ENCODE measurements at regions not wholly inside any gene's neighbourhood (a gene's known extent, or its start where the extent isn't known, plus 50 kb on each side); places are given as distances from the start of the nearest gene placed in this dataset.

DNA sequence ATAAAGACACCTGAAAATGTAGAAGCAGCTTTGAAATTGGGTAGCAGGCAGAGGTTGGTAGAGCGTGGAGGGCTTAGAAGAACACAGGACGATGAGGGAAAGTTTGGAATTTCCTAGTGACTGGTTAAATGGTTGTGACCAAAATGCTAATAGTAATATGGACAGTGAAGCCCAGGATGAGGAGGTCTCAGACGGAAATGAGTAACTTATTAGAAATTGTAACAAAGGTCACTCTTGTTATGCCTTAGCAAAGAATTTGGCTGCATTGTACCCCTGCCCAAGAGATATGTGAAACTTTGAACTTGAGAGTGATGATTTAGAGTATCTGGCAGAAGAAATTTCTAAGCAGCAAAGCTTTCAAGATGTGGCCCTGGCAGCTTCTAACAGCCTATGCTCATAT, 382.5 kb downstream of the KCNN2 start:
- no peak for DNase-seq (ENCODE audit: extremely low read depth in 1 of 4, low spot score in 3 of 4)
- Histone ChIP-seq H3K36me3 (ENCODE audit: control insufficient read depth, insufficient read depth, low read length) (no peaks in the 10 kb centered on the region), H3K79me2 (ENCODE audit: control insufficient read depth, insufficient read depth, low read length) (no peaks in the 10 kb centered on the region), H3K9me1 (ENCODE audit: control insufficient read depth, insufficient read depth, low read length) (no peaks in the 10 kb centered on the region), H3K4me2 (ENCODE audit: insufficient read depth, low read length) (no peak overlapping the region), H4K20me1 (replicated peaks; ENCODE audit: control insufficient read depth, insufficient read depth, low read length) (no peaks in the 10 kb centered on the region), H3K9ac (ENCODE audit: insufficient read depth in 1 of 2, low read depth in 2 of 2, low read length in 2 of 2) (no peak overlapping the region), H3K4me1 (replicated peaks in 1 of 2; ENCODE audit: control insufficient read depth in 2 of 2, insufficient read depth in 2 of 2, low read length in 2 of 2) (no peaks in the 10 kb centered on the region), H3K9me3 (replicated peaks; ENCODE audit: control insufficient read depth, insufficient read depth, low read depth, low read length) (no peaks in the 10 kb centered on the region), H3K27ac (ENCODE audit: extremely low read depth, low read depth, low read length) (no peak overlapping the region), H3K27me3 (ENCODE audit: control insufficient read depth in 2 of 2, insufficient read depth in 2 of 2, low read length in 2 of 2) (no peaks in the 10 kb centered on the region), H3K4me3 (no peak overlapping the region), H2AFZ (ENCODE audit: low read depth, low read length) (no peak overlapping the region)
- no peak for ATAC-seq
- in situ Hi-C loops (cut with MboI) (no loop called here), intact Hi-C loops (cut with micrococcal nuclease) (no loop called here)
- CTCF ChIA-PET (ENCODE audit: low intra/inter-chr PET ratio): no interaction called here
- no TSS peak for BruUV-seq (replicated peaks)
- 0% methylated on average over 3 of the region's 3 CpGs for WGBS (ENCODE audit: insufficient coverage, low coverage, missing lambda C conversion rate)
- no peak for FAIRE-seq
- POLR2A ChIA-PET: no interaction called here
- TF ChIP-seq, protein P1, sequence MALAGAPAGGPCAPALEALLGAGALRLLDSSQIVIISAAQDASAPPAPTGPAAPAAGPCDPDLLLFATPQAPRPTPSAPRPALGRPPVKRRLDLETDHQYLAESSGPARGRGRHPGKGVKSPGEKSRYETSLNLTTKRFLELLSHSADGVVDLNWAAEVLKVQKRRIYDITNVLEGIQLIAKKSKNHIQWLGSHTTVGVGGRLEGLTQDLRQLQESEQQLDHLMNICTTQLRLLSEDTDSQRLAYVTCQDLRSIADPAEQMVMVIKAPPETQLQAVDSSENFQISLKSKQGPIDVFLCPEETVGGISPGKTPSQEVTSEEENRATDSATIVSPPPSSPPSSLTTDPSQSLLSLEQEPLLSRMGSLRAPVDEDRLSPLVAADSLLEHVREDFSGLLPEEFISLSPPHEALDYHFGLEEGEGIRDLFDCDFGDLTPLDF (CRISPR knock-in tag; IDR thresholded peaks at IDR 0.05): no peak
- TF ChIP-seq, protein P2, sequence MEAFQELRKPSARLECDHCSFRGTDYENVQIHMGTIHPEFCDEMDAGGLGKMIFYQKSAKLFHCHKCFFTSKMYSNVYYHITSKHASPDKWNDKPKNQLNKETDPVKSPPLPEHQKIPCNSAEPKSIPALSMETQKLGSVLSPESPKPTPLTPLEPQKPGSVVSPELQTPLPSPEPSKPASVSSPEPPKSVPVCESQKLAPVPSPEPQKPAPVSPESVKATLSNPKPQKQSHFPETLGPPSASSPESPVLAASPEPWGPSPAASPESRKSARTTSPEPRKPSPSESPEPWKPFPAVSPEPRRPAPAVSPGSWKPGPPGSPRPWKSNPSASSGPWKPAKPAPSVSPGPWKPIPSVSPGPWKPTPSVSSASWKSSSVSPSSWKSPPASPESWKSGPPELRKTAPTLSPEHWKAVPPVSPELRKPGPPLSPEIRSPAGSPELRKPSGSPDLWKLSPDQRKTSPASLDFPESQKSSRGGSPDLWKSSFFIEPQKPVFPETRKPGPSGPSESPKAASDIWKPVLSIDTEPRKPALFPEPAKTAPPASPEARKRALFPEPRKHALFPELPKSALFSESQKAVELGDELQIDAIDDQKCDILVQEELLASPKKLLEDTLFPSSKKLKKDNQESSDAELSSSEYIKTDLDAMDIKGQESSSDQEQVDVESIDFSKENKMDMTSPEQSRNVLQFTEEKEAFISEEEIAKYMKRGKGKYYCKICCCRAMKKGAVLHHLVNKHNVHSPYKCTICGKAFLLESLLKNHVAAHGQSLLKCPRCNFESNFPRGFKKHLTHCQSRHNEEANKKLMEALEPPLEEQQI (IDR thresholded peaks at IDR 0.05): no peak
- TF ChIP-seq, protein P3, sequence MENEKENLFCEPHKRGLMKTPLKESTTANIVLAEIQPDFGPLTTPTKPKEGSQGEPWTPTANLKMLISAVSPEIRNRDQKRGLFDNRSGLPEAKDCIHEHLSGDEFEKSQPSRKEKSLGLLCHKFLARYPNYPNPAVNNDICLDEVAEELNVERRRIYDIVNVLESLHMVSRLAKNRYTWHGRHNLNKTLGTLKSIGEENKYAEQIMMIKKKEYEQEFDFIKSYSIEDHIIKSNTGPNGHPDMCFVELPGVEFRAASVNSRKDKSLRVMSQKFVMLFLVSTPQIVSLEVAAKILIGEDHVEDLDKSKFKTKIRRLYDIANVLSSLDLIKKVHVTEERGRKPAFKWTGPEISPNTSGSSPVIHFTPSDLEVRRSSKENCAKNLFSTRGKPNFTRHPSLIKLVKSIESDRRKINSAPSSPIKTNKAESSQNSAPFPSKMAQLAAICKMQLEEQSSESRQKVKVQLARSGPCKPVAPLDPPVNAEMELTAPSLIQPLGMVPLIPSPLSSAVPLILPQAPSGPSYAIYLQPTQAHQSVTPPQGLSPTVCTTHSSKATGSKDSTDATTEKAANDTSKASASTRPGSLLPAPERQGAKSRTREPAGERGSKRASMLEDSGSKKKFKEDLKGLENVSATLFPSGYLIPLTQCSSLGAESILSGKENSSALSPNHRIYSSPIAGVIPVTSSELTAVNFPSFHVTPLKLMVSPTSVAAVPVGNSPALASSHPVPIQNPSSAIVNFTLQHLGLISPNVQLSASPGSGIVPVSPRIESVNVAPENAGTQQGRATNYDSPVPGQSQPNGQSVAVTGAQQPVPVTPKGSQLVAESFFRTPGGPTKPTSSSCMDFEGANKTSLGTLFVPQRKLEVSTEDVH (IDR thresholded peaks at IDR 0.05; ENCODE audit: low read depth, partially characterized antibody): no peak
- TF ChIP-seq KAT8 (IDR thresholded peaks at IDR 0.05; ENCODE audit: low read depth): no peak
- TF ChIP-seq RHOXF2B (CRISPR knock-in tag; conservative IDR thresholded peaks at IDR 0.05): no peak
- TF ChIP-seq, protein P4, sequence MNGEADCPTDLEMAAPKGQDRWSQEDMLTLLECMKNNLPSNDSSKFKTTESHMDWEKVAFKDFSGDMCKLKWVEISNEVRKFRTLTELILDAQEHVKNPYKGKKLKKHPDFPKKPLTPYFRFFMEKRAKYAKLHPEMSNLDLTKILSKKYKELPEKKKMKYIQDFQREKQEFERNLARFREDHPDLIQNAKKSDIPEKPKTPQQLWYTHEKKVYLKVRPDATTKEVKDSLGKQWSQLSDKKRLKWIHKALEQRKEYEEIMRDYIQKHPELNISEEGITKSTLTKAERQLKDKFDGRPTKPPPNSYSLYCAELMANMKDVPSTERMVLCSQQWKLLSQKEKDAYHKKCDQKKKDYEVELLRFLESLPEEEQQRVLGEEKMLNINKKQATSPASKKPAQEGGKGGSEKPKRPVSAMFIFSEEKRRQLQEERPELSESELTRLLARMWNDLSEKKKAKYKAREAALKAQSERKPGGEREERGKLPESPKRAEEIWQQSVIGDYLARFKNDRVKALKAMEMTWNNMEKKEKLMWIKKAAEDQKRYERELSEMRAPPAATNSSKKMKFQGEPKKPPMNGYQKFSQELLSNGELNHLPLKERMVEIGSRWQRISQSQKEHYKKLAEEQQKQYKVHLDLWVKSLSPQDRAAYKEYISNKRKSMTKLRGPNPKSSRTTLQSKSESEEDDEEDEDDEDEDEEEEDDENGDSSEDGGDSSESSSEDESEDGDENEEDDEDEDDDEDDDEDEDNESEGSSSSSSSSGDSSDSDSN (IDR thresholded peaks at IDR 0.05; ENCODE audit: borderline replicate concordance in 1 of 2, low read depth in 2 of 2, low read length in 2 of 2): no peak
- no peak for TF ChIP-seq OTX1 (CRISPR knock-in tag; IDR thresholded peaks at IDR 0.05)
- no peak for TF ChIP-seq HLTF (IDR thresholded peaks at IDR 0.05)
- no peak for TF ChIP-seq EP300 (IDR thresholded peaks at IDR 0.05; ENCODE audit: low read length)
- TF ChIP-seq, protein P5, sequence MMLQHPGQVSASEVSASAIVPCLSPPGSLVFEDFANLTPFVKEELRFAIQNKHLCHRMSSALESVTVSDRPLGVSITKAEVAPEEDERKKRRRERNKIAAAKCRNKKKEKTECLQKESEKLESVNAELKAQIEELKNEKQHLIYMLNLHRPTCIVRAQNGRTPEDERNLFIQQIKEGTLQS (IDR thresholded peaks at IDR 0.05): no peak
- TF ChIP-seq, protein P5 (CRISPR knock-in tag; conservative IDR thresholded peaks at IDR 0.05): no peak

Measured in K562 (cell line).